ENCODE measurements at regions not wholly inside any gene's neighbourhood (a gene's known extent, or its start where the extent isn't known, plus 50 kb on each side); places are given as distances from the start of the nearest gene placed in this dataset.

- no peak for DNase-seq (ENCODE audit: low read depth, low spot score)
- in situ Hi-C loops (cut with MboI) (no loop called here), intact Hi-C loops (cut with micrococcal nuclease; ENCODE audit: unreplicated experiment) (no loop called here)
- no peak overlapping the region for H3K27ac ChIP-seq (ENCODE audit: control insufficient read depth, insufficient read depth)
- ChIA-PET POLR2A (no interaction called here), SMC1A (ENCODE audit: uncharacterized antibody, unreplicated experiment) (no interaction called here), CTCF (no interaction called here), RAD21 (ENCODE audit: unreplicated experiment) (no interaction called here)
- H4K20me1 ChIP-seq (ENCODE audit: control insufficient read depth, insufficient read depth): no peaks in the 10 kb centered on the region
- no peaks in the 10 kb centered on the region for H3K36me3 ChIP-seq (ENCODE audit: control insufficient read depth in 2 of 2, insufficient read depth in 2 of 2, low read length in 1 of 2)
- no peak overlapping the region for H3K4me3 ChIP-seq
- H3K9ac ChIP-seq (ENCODE audit: control insufficient read depth, insufficient read depth, low read length): no peak overlapping the region
- no peaks in the 10 kb centered on the region for H3K79me2 ChIP-seq (ENCODE audit: control insufficient read depth, insufficient read depth, low read length)
- no peak overlapping the region for H3K4me2 ChIP-seq (ENCODE audit: control insufficient read depth, insufficient read depth)
- TF ChIP-seq CREB1 (IDR thresholded peaks at IDR 0.05; ENCODE audit: low read depth) (no peak), KDM1A (IDR thresholded peaks at IDR 0.05; ENCODE audit: borderline replicate concordance) (no peak), CEBPZ (IDR thresholded peaks at IDR 0.05; ENCODE audit: low read depth, low read length) (no peak), NBN (IDR thresholded peaks at IDR 0.05) (no peak), ZBTB4 (CRISPR knock-in tag; IDR thresholded peaks at IDR 0.05) (no peak), TCF7 (IDR thresholded peaks at IDR 0.05; ENCODE audit: borderline replicate concordance) (no peak), ZZZ3 (IDR thresholded peaks at IDR 0.05; ENCODE audit: control insufficient read depth, insufficient read length, low read depth) (no peak), KAT2A (conservative IDR thresholded peaks at IDR 0.05; ENCODE audit: control insufficient read depth, low read depth, low read length) (no peak), MYB (IDR thresholded peaks at IDR 0.05; ENCODE audit: borderline replicate concordance, low read depth, low read length) (no peak), BHLHE40 (IDR thresholded peaks at IDR 0.05; ENCODE audit: borderline replicate concordance in 1 of 2, low read depth in 2 of 2, low read length in 1 of 2) (no peak)
- TF ChIP-seq, protein P1, sequence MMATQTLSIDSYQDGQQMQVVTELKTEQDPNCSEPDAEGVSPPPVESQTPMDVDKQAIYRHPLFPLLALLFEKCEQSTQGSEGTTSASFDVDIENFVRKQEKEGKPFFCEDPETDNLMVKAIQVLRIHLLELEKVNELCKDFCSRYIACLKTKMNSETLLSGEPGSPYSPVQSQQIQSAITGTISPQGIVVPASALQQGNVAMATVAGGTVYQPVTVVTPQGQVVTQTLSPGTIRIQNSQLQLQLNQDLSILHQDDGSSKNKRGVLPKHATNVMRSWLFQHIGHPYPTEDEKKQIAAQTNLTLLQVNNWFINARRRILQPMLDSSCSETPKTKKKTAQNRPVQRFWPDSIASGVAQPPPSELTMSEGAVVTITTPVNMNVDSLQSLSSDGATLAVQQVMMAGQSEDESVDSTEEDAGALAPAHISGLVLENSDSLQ (IDR thresholded peaks at IDR 0.05): no peak
- TF ChIP-seq, protein P2, sequence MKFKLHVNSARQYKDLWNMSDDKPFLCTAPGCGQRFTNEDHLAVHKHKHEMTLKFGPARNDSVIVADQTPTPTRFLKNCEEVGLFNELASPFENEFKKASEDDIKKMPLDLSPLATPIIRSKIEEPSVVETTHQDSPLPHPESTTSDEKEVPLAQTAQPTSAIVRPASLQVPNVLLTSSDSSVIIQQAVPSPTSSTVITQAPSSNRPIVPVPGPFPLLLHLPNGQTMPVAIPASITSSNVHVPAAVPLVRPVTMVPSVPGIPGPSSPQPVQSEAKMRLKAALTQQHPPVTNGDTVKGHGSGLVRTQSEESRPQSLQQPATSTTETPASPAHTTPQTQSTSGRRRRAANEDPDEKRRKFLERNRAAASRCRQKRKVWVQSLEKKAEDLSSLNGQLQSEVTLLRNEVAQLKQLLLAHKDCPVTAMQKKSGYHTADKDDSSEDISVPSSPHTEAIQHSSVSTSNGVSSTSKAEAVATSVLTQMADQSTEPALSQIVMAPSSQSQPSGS (IDR thresholded peaks at IDR 0.05; ENCODE audit: low read length): no peak
- TF ChIP-seq, protein P3, sequence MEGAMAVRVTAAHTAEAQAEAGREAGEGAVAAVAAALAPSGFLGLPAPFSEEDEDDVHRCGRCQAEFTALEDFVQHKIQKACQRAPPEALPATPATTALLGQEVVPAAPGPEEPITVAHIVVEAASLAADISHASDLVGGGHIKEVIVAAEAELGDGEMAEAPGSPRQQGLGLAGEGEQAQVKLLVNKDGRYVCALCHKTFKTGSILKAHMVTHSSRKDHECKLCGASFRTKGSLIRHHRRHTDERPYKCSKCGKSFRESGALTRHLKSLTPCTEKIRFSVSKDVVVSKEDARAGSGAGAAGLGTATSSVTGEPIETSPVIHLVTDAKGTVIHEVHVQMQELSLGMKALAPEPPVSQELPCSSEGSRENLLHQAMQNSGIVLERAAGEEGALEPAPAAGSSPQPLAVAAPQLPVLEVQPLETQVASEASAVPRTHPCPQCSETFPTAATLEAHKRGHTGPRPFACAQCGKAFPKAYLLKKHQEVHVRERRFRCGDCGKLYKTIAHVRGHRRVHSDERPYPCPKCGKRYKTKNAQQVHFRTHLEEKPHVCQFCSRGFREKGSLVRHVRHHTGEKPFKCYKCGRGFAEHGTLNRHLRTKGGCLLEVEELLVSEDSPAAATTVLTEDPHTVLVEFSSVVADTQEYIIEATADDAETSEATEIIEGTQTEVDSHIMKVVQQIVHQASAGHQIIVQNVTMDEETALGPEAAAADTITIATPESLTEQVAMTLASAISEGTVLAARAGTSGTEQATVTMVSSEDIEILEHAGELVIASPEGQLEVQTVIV (IDR thresholded peaks at IDR 0.05; ENCODE audit: borderline replicate concordance, partially characterized antibody): no peak
- no peaks in the 10 kb centered on the region for H3K4me1 ChIP-seq (ENCODE audit: control insufficient read depth, insufficient read depth, low read length)
- no TSS peak for BruUV-seq (replicated peaks)
- H3K9me3 ChIP-seq (replicated peaks; ENCODE audit: control insufficient read depth, insufficient read depth, low read length): no peaks in the 10 kb centered on the region
- no peak for ATAC-seq
- no peak overlapping the region for H2AFZ ChIP-seq (ENCODE audit: control insufficient read depth, low read depth, low read length)
- no peak for FAIRE-seq
- WGBS (ENCODE audit: insufficient coverage, insufficient replicate concordance, low lambda C conversion rate, missing lambda C conversion rate): 0% methylated on average over 2 of the region's 2 CpGs
- no peaks in the 10 kb centered on the region for H3K27me3 ChIP-seq (replicated peaks in 1 of 2; ENCODE audit: control insufficient read depth in 2 of 2, insufficient read depth in 2 of 2, low read length in 1 of 2)
Observed at GRCh38 chr7:41167836-41168235, 535.1 kb downstream of the INHBA start.

All from GM12878 (cell line).